Right cardiac atrium (tissue), 5 donors: ENCODE measurements at regions not wholly inside any gene's neighbourhood (a gene's known extent, or its start where the extent isn't known, plus 50 kb on each side); places are given as distances from the start of the nearest gene placed in this dataset.
A peak's percentile ranks its signal among the peaks of the same experiment; 100 is the strongest.
"Not testable (repeated sequence)": the region's sequence is repeated elsewhere in the genome, so short reads cannot be mapped to it uniquely, and the experiment has no call there.

Experiments used
- ATAC-seq, 2 donors: fragments of 200-7000 bp; cut with Tn5 transposase; one replicate each; pipeline versions ENCODE4 v1.8.0 to v1.9.1; 2020; ENCODE audit warnings: moderate library complexity in 2 of 2, mild to moderate bottlenecking in 1 of 2
- DNase-seq, 3 donors: peaks; one replicate each; pipeline ENCODE4 v3.0.0-alpha.2; 2020
- H3K27ac ChIP-seq: one replicate; pipeline ENCODE4 v1.5.1; 2013; ENCODE audit warnings: mild to moderate bottlenecking, low read length, control low read depth, moderate library complexity
- H3K27me3 ChIP-seq: one replicate; pipeline ENCODE4 v1.6.1; 2013; ENCODE audit not compliant: control insufficient read depth, insufficient read depth
- H3K4me1 ChIP-seq: one replicate; pipeline ENCODE4 v1.6.1; 2013; ENCODE audit warnings: low read length; ENCODE audit not compliant: control insufficient read depth, insufficient read depth
- H3K4me3 ChIP-seq: one replicate; pipeline ENCODE4 v1.5.1; 2013; ENCODE audit warnings: low read length, control low read depth
- H3K9me3 ChIP-seq: one replicate; pipeline ENCODE4 v1.6.1; 2013; ENCODE audit warnings: low read length; ENCODE audit not compliant: control insufficient read depth
- WGBS: extraction: QIAGEN DNeasy Blood & Tissue Kit; methylation state at CpG from one replicate; pipeline ENCODE4 v1.1.7; 2013; 5-methylcytosine and 5-hydroxymethylcytosine counted together
- intact Hi-C, 4 donors: fragments of 100-400 bp; cut with DNase I; formaldehyde crosslinking; loops; one replicate each; pipeline versions ENCODE4 v1.11.0 to v1.14.0; 2022 to 2023
- donor health status: healthy with polysubstance abuse.
- donor health status: DM: no; HTN: yes; CAD: no.
- donor health status: DM: no; HTN: no; CAD: no.
- donor health status: DM: no; HTN: yes; CAD: no; lungs with severe emphysema.
- donor health status: DM: yes; HTN: yes; CAD: no.

- Histone ChIP-seq H3K4me1 (no peaks in the 10 kb centered on the region), H3K4me3 (no peak overlapping the region), H3K9me3 (no peaks in the 10 kb centered on the region), H3K27me3 (no peaks in the 10 kb centered on the region), H3K27ac (no peak overlapping the region)
- ATAC-seq (no peak), DNase-seq (peak in 1 of 3 donors; percentile 32)
- intact Hi-C loops: no loop called here
- WGBS: 56% methylated on average over 25 of the region's 25 CpGs
These were observed 81.4 kb upstream of the PPP2R2D start for GRCh38 chr10:131819241-131820072.

- ATAC-seq: no peak
- no peaks in the 10 kb centered on the region for H3K9me3 ChIP-seq
- intact Hi-C loops: no loop called here
- 83% methylated on average over 9 of the region's 9 CpGs for WGBS
- H3K4me1 ChIP-seq: no peaks in the 10 kb centered on the region
- H3K27ac ChIP-seq: no peak overlapping the region
- DNase-seq: peak in 1 of 3 donors; percentile 12
- no peak overlapping the region for H3K4me3 ChIP-seq
- H3K27me3 ChIP-seq: no peaks in the 10 kb centered on the region
These were observed 80.2 kb upstream of the PPP2R2D start for GRCh38 chr10:131820626-131821025.

GRCh38 chr10:131821378-131822012 is 79.3 kb upstream of the PPP2R2D start:
- H3K4me3 ChIP-seq: no peak overlapping the region
- no peak for ATAC-seq
- DNase-seq: no peak
- WGBS: 86% methylated on average over 8 of the region's 8 CpGs
- no peaks in the 10 kb centered on the region for H3K9me3 ChIP-seq
- intact Hi-C loops: no loop called here
- no peaks in the 10 kb centered on the region for H3K27me3 ChIP-seq
- H3K27ac ChIP-seq: no peak overlapping the region
- no peaks in the 10 kb centered on the region for H3K4me1 ChIP-seq

GRCh38 chr10:131822013-131822691 is 78.7 kb upstream of the PPP2R2D start:
- Histone ChIP-seq H3K4me1 (no peaks in the 10 kb centered on the region), H3K4me3 (no peak overlapping the region), H3K9me3 (no peaks in the 10 kb centered on the region), H3K27ac (no peak overlapping the region), H3K27me3 (no peaks in the 10 kb centered on the region)
- 73% methylated on average over 18 of the region's 18 CpGs for WGBS
- no peak for DNase-seq
- intact Hi-C loops: no loop called here
- ATAC-seq: no peak

GRCh38 chr10:131822692-131823245 is 78.0 kb upstream of the PPP2R2D start:
- Histone ChIP-seq H3K4me3 (no peak overlapping the region), H3K27me3 (no peaks in the 10 kb centered on the region), H3K4me1 (no peaks in the 10 kb centered on the region), H3K27ac (no peak overlapping the region), H3K9me3 (no peaks in the 10 kb centered on the region)
- intact Hi-C loops: no loop called here
- DNase-seq (no peak), ATAC-seq (no peak)
- WGBS: 76% methylated on average over 9 of the region's 9 CpGs

- 82% methylated on average over 11 of the region's 12 CpGs for WGBS
- DNase-seq, ATAC-seq, intact Hi-C loops, H3K4me3 ChIP-seq, H3K27me3 ChIP-seq, H3K9me3 ChIP-seq, H3K4me1 ChIP-seq, H3K27ac ChIP-seq: not testable (repeated sequence)
These were observed 77.2 kb upstream of the PPP2R2D start for GRCh38 chr10:131823601-131824099.

GRCh38 chr10:131824371-131825149 is 76.2 kb upstream of the PPP2R2D start:
- no peaks in the 10 kb centered on the region for H3K9me3 ChIP-seq
- no peak for DNase-seq
- H3K4me1 ChIP-seq: no peaks in the 10 kb centered on the region
- no peak overlapping the region for H3K27ac ChIP-seq
- no peak overlapping the region for H3K4me3 ChIP-seq
- no peaks in the 10 kb centered on the region for H3K27me3 ChIP-seq
- ATAC-seq: peak; percentile 14 to 22
- intact Hi-C loops: no loop called here
- 44% methylated on average over 24 of the region's 24 CpGs for WGBS

- no peak for ATAC-seq
- WGBS: 41% methylated on average over 15 of the region's 15 CpGs
- no peak overlapping the region for H3K27ac ChIP-seq
- H3K4me3 ChIP-seq: no peak overlapping the region
- no peaks in the 10 kb centered on the region for H3K9me3 ChIP-seq
- intact Hi-C loops: no loop called here
- no peak for DNase-seq
- H3K27me3 ChIP-seq: no peaks in the 10 kb centered on the region
- no peaks in the 10 kb centered on the region for H3K4me1 ChIP-seq
These were observed 75.5 kb upstream of the PPP2R2D start for GRCh38 chr10:131825150-131825848.

GRCh38 chr10:131825960-131826650 is 74.7 kb upstream of the PPP2R2D start:
- ATAC-seq: no peak
- no peak overlapping the region for H3K27ac ChIP-seq
- H3K4me1 ChIP-seq: no peaks in the 10 kb centered on the region
- H3K9me3 ChIP-seq: no peaks in the 10 kb centered on the region
- DNase-seq: no peak
- intact Hi-C loops: no loop called here
- WGBS: 63% methylated on average over 15 of the region's 15 CpGs
- H3K4me3 ChIP-seq: no peak overlapping the region
- no peaks in the 10 kb centered on the region for H3K27me3 ChIP-seq
